ENCODE measurements at regions not wholly inside any gene's neighbourhood (a gene's known extent, or its start where the extent isn't known, plus 50 kb on each side); places are given as distances from the start of the nearest gene placed in this dataset.

DNA sequence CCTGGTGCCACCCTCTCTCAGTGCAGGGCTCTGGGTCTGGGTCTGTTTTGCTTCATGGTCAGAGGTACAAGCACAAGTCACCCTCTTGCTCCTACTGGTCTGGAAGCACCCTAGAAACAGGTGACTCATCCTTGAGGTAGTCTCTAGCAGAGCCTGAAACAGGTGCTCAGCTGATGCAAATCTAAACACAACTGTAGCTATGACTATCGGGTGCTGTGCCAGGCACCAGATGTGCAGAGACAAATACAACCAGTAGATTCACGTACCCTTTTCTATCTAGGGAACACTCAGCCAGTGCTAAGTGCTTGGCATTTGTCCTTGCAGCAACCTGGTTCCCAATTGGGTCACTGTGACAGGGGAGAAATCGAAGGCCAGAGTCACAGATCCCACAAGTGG lies 140.9 kb upstream of the MYCN start (continued):
- TF ChIP-seq, protein P1, sequence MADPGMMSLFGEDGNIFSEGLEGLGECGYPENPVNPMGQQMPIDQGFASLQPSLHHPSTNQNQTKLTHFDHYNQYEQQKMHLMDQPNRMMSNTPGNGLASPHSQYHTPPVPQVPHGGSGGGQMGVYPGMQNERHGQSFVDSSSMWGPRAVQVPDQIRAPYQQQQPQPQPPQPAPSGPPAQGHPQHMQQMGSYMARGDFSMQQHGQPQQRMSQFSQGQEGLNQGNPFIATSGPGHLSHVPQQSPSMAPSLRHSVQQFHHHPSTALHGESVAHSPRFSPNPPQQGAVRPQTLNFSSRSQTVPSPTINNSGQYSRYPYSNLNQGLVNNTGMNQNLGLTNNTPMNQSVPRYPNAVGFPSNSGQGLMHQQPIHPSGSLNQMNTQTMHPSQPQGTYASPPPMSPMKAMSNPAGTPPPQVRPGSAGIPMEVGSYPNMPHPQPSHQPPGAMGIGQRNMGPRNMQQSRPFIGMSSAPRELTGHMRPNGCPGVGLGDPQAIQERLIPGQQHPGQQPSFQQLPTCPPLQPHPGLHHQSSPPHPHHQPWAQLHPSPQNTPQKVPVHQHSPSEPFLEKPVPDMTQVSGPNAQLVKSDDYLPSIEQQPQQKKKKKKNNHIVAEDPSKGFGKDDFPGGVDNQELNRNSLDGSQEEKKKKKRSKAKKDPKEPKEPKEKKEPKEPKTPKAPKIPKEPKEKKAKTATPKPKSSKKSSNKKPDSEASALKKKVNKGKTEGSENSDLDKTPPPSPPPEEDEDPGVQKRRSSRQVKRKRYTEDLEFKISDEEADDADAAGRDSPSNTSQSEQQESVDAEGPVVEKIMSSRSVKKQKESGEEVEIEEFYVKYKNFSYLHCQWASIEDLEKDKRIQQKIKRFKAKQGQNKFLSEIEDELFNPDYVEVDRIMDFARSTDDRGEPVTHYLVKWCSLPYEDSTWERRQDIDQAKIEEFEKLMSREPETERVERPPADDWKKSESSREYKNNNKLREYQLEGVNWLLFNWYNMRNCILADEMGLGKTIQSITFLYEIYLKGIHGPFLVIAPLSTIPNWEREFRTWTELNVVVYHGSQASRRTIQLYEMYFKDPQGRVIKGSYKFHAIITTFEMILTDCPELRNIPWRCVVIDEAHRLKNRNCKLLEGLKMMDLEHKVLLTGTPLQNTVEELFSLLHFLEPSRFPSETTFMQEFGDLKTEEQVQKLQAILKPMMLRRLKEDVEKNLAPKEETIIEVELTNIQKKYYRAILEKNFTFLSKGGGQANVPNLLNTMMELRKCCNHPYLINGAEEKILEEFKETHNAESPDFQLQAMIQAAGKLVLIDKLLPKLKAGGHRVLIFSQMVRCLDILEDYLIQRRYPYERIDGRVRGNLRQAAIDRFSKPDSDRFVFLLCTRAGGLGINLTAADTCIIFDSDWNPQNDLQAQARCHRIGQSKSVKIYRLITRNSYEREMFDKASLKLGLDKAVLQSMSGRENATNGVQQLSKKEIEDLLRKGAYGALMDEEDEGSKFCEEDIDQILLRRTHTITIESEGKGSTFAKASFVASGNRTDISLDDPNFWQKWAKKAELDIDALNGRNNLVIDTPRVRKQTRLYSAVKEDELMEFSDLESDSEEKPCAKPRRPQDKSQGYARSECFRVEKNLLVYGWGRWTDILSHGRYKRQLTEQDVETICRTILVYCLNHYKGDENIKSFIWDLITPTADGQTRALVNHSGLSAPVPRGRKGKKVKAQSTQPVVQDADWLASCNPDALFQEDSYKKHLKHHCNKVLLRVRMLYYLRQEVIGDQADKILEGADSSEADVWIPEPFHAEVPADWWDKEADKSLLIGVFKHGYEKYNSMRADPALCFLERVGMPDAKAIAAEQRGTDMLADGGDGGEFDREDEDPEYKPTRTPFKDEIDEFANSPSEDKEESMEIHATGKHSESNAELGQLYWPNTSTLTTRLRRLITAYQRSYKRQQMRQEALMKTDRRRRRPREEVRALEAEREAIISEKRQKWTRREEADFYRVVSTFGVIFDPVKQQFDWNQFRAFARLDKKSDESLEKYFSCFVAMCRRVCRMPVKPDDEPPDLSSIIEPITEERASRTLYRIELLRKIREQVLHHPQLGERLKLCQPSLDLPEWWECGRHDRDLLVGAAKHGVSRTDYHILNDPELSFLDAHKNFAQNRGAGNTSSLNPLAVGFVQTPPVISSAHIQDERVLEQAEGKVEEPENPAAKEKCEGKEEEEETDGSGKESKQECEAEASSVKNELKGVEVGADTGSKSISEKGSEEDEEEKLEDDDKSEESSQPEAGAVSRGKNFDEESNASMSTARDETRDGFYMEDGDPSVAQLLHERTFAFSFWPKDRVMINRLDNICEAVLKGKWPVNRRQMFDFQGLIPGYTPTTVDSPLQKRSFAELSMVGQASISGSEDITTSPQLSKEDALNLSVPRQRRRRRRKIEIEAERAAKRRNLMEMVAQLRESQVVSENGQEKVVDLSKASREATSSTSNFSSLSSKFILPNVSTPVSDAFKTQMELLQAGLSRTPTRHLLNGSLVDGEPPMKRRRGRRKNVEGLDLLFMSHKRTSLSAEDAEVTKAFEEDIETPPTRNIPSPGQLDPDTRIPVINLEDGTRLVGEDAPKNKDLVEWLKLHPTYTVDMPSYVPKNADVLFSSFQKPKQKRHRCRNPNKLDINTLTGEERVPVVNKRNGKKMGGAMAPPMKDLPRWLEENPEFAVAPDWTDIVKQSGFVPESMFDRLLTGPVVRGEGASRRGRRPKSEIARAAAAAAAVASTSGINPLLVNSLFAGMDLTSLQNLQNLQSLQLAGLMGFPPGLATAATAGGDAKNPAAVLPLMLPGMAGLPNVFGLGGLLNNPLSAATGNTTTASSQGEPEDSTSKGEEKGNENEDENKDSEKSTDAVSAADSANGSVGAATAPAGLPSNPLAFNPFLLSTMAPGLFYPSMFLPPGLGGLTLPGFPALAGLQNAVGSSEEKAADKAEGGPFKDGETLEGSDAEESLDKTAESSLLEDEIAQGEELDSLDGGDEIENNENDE (IDR thresholded peaks at IDR 0.05; ENCODE audit: insufficient replicate concordance, low read length) = no peak
- TF ChIP-seq JUN (IDR thresholded peaks at IDR 0.05; ENCODE audit: low read depth, low read length) (no peak), JUND (IDR thresholded peaks at IDR 0.05; ENCODE audit: low read length) (no peak), POU5F1 (IDR thresholded peaks at IDR 0.05; ENCODE audit: low read depth, low read length) (no peak), TBP (IDR thresholded peaks at IDR 0.05; ENCODE audit: low read depth, low read length) (no peak), SUZ12 (IDR thresholded peaks at IDR 0.05; ENCODE audit: low read length) (no peak), CHD1 (IDR thresholded peaks at IDR 0.05; ENCODE audit: low read depth, low read length) (no peak), SRF (IDR thresholded peaks at IDR 0.05; ENCODE audit: low read depth, low read length) (no peak), HDAC6 (IDR thresholded peaks at IDR 0.05; ENCODE audit: low read depth, low read length) (no peak), KDM1A (IDR thresholded peaks at IDR 0.05; ENCODE audit: borderline replicate concordance, low read length) (no peak), EP300 (IDR thresholded peaks at IDR 0.05; ENCODE audit: borderline replicate concordance in 1 of 2, low read depth in 2 of 2, low read length in 2 of 2) (no peak)
- TF ChIP-seq, protein P2, sequence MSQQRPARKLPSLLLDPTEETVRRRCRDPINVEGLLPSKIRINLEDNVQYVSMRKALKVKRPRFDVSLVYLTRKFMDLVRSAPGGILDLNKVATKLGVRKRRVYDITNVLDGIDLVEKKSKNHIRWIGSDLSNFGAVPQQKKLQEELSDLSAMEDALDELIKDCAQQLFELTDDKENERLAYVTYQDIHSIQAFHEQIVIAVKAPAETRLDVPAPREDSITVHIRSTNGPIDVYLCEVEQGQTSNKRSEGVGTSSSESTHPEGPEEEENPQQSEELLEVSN (IDR thresholded peaks at IDR 0.05) = no peak
